Mesenchymal stem cell (in vitro differentiated cells and primary cell): ENCODE measurements at regions not wholly inside any gene's neighbourhood (a gene's known extent, or its start where the extent isn't known, plus 50 kb on each side); places are given as distances from the start of the nearest gene placed in this dataset.

ENCODE experiments used
- DNase-seq: peaks from one replicate; pipeline ENCODE4 v3.0.0-alpha.2; 2013
- H2AFZ ChIP-seq: one replicate; pipeline ENCODE4 v1.6.1; 2013; ENCODE audit warnings: low read depth, mild to moderate bottlenecking, control low read depth, inconsistent platforms, low read length, moderate library complexity
- H2AK5ac ChIP-seq: 2 replicates; pipeline ENCODE4 v1.6.1; 2013; ENCODE audit warnings: low read length, moderate library complexity, mild to moderate bottlenecking, inconsistent platforms; ENCODE audit not compliant: severe bottlenecking
- H2BK120ac ChIP-seq: one replicate; pipeline ENCODE4 v1.6.1; 2013; ENCODE audit warnings: low read depth, mild to moderate bottlenecking, inconsistent platforms, low read length, moderate library complexity
- H2BK12ac ChIP-seq, 2 experiments: one replicate each; pipeline ENCODE4 v1.6.1; 2013; ENCODE audit warnings: inconsistent platforms in 2 of 2, low read length in 2 of 2, mild to moderate bottlenecking in 2 of 2, moderate library complexity in 2 of 2, control low read depth in 1 of 2
- H2BK15ac ChIP-seq: one replicate; pipeline ENCODE4 v1.6.1; 2013; ENCODE audit warnings: mild to moderate bottlenecking, low read depth, inconsistent platforms; ENCODE audit not compliant: poor library complexity, severe bottlenecking
- H2BK5ac ChIP-seq: 2 replicates; pipeline ENCODE4 v1.6.1; 2013; ENCODE audit warnings: low read depth, mild to moderate bottlenecking, low read length, control low read depth, inconsistent platforms; ENCODE audit not compliant: poor library complexity, severe bottlenecking
- H3K14ac ChIP-seq, 2 experiments: one replicate each; pipeline ENCODE4 v1.6.1; 2013; ENCODE audit warnings: inconsistent platforms in 2 of 2, low read length in 2 of 2, control low read depth in 1 of 2, mild to moderate bottlenecking in 1 of 2, moderate library complexity in 1 of 2
- H3K18ac ChIP-seq, 2 experiments: one replicate each; pipeline ENCODE4 v1.6.1; 2013; ENCODE audit warnings: inconsistent platforms in 2 of 2, low read length in 2 of 2, control low read depth in 1 of 2, low read depth in 1 of 2, mild to moderate bottlenecking in 1 of 2
- H3K23ac ChIP-seq, 2 experiments: one replicate each; pipeline ENCODE4 v1.6.1; 2013; ENCODE audit warnings: inconsistent platforms in 2 of 2, low read length in 2 of 2, mild to moderate bottlenecking in 2 of 2, moderate library complexity in 2 of 2, control low read depth in 1 of 2
- H3K27ac ChIP-seq: 2 replicates; pipeline ENCODE4 v1.5.1; 2013; ENCODE audit warnings: mild to moderate bottlenecking, moderate library complexity, low read length, control low read depth, inconsistent platforms; ENCODE audit not compliant: poor library complexity, severe bottlenecking
- H3K27me3 ChIP-seq, 2 experiments: 2 replicates each; pipeline versions ENCODE4 v1.6.1 to v1.7.0; 2013; ENCODE audit warnings: low read length in 2 of 2, mild to moderate bottlenecking in 2 of 2, moderate library complexity in 2 of 2, control low read depth in 1 of 2, inconsistent platforms in 1 of 2; ENCODE audit not compliant: control insufficient read depth in 1 of 2, insufficient read depth in 1 of 2
- H3K36me3 ChIP-seq, 2 experiments: 2 replicates each; pipeline versions ENCODE4 v1.6.1 to v1.7.0; 2013; ENCODE audit warnings: low read length in 2 of 2, control low read depth in 1 of 2, inconsistent platforms in 1 of 2, low read depth in 1 of 2, mild to moderate bottlenecking in 1 of 2; ENCODE audit not compliant: insufficient read depth in 2 of 2, control insufficient read depth in 1 of 2
- H3K4ac ChIP-seq, 2 experiments: one replicate each; pipeline ENCODE4 v1.6.1; 2013; ENCODE audit warnings: inconsistent platforms in 2 of 2, low read length in 2 of 2, mild to moderate bottlenecking in 2 of 2, moderate library complexity in 2 of 2, control low read depth in 1 of 2, low read depth in 1 of 2
- H3K4me1 ChIP-seq: 2 replicates; pipeline ENCODE4 v1.6.1; 2013; ENCODE audit warnings: low read depth, low read length, control low read depth; ENCODE audit not compliant: control insufficient read depth, insufficient read depth
- H3K4me2 ChIP-seq: 2 replicates; pipeline ENCODE4 v1.6.1; 2013; ENCODE audit warnings: low read length, mild to moderate bottlenecking, inconsistent platforms; ENCODE audit not compliant: poor library complexity, severe bottlenecking
- H3K4me3 ChIP-seq, 2 experiments: 2 replicates each; pipeline versions ENCODE4 v1.5.1 to v1.7.0; 2013; ENCODE audit warnings: low read length in 2 of 2, mild to moderate bottlenecking in 2 of 2, control low read depth in 1 of 2, low read depth in 1 of 2; ENCODE audit not compliant: insufficient read depth in 1 of 2
- H3K79me1 ChIP-seq: replicated peaks from 2 replicates; pipeline ENCODE4 v1.6.1; 2013; ENCODE audit warnings: mild to moderate bottlenecking, control low read depth, low read length, inconsistent platforms; ENCODE audit not compliant: poor library complexity, severe bottlenecking
- H3K9ac ChIP-seq: 2 replicates; pipeline ENCODE4 v1.7.0; 2013; ENCODE audit warnings: mild to moderate bottlenecking, low read length, moderate library complexity
- H3K9me3 ChIP-seq: 2 replicates; pipeline ENCODE4 v1.7.0; 2013; ENCODE audit warnings: mild to moderate bottlenecking, low read length; ENCODE audit not compliant: control insufficient read depth
- H4K8ac ChIP-seq: one replicate; pipeline ENCODE4 v1.6.1; 2013; ENCODE audit warnings: inconsistent platforms, mild to moderate bottlenecking, low read length, moderate library complexity
- H4K91ac ChIP-seq: one replicate; pipeline ENCODE4 v1.6.1; 2013; ENCODE audit warnings: mild to moderate bottlenecking, low read length, inconsistent platforms
- WGBS: methylation state at CpG from one replicate; pipeline ENCODE4 v1.1.7; 2013; ENCODE audit warnings: mixed read lengths; 5-methylcytosine and 5-hydroxymethylcytosine counted together

GRCh38 chr10:61099756-61100155 lies 155.8 kb upstream of the RHOBTB1 start:
- Histone ChIP-seq H3K9ac (no peak overlapping the region), H3K4me3 (no peak overlapping the region), H2AFZ (no peak overlapping the region), H3K27me3 (peaks cover 0 to 32% of the 10 kb centered on the region in 2 experiments), H3K4me2 (no peak overlapping the region), H3K18ac (no peak overlapping the region), H3K4ac (no peak overlapping the region), H2BK12ac (no peak overlapping the region), H2BK120ac (no peak overlapping the region), H3K36me3 (no peaks in the 10 kb centered on the region), H2BK5ac (no peak overlapping the region), H3K27ac (no peak overlapping the region), H4K91ac (no peak overlapping the region), H3K23ac (no peak overlapping the region), H2AK5ac (no peak overlapping the region), H3K4me1 (no peaks in the 10 kb centered on the region), H2BK15ac (no peak overlapping the region), H4K8ac (no peak overlapping the region), H3K79me1 (no peaks in the 10 kb centered on the region), H3K9me3 (peaks cover 8% of the 10 kb centered on the region), H3K14ac (no peak overlapping the region)
- WGBS, result 89% methylated on average over 4 of the region's 4 CpGs
- no peak for DNase-seq

- DNase-seq, result no peak
- Histone ChIP-seq H4K91ac (no peak overlapping the region), H3K9ac (no peak overlapping the region), H3K14ac (no peak overlapping the region), H2BK5ac (no peak overlapping the region), H2BK120ac (no peak overlapping the region), H3K4me1 (no peaks in the 10 kb centered on the region), H3K79me1 (no peaks in the 10 kb centered on the region), H3K4me2 (no peak overlapping the region), H3K23ac (no peak overlapping the region), H2AFZ (no peak overlapping the region), H2AK5ac (no peak overlapping the region), H3K4ac (no peak overlapping the region), H3K9me3 (peaks cover 8% of the 10 kb centered on the region), H3K4me3 (no peak overlapping the region), H2BK15ac (no peak overlapping the region), H3K27me3 (peaks cover 0 to 32% of the 10 kb centered on the region in 2 experiments), H2BK12ac (no peak overlapping the region), H4K8ac (no peak overlapping the region), H3K27ac (no peak overlapping the region), H3K18ac (no peak overlapping the region), H3K36me3 (no peaks in the 10 kb centered on the region)
- 91% methylated on average over 1 of the region's 1 CpG for WGBS
Observed at GRCh38 chr10:61098966-61099365, 155.0 kb upstream of the RHOBTB1 start.

- Histone ChIP-seq H2BK5ac (no peak overlapping the region), H3K9me3 (peaks cover 8% of the 10 kb centered on the region), H4K8ac (no peak overlapping the region), H3K4me1 (no peaks in the 10 kb centered on the region), H3K79me1 (no peaks in the 10 kb centered on the region), H3K18ac (no peak overlapping the region), H3K23ac (no peak overlapping the region), H3K27ac (no peak overlapping the region), H3K4me3 (no peak overlapping the region), H3K9ac (no peak overlapping the region), H2AK5ac (no peak overlapping the region), H3K36me3 (no peaks in the 10 kb centered on the region), H3K4me2 (no peak overlapping the region), H3K27me3 (peaks cover 0 to 42% of the 10 kb centered on the region in 2 experiments), H4K91ac (no peak overlapping the region), H3K4ac (no peak overlapping the region), H3K14ac (no peak overlapping the region), H2BK120ac (no peak overlapping the region), H2BK15ac (no peak overlapping the region), H2BK12ac (no peak overlapping the region), H2AFZ (no peak overlapping the region)
- DNase-seq, result no peak
- 100% methylated on average over 1 of the region's 1 CpG for WGBS
Observed at GRCh38 chr10:61097026-61097425, 153.0 kb upstream of the RHOBTB1 start.

- Histone ChIP-seq H3K4me3 (no peak overlapping the region), H3K9ac (no peak overlapping the region), H4K8ac (no peak overlapping the region), H3K36me3 (no peaks in the 10 kb centered on the region), H2AFZ (no peak overlapping the region), H3K4me2 (no peak overlapping the region), H2BK120ac (no peak overlapping the region), H3K9me3 (peaks cover 8% of the 10 kb centered on the region), H3K4me1 (no peaks in the 10 kb centered on the region), H3K14ac (no peak overlapping the region), H3K27me3 (peaks cover 0 to 38% of the 10 kb centered on the region in 2 experiments), H2BK15ac (no peak overlapping the region), H2BK5ac (no peak overlapping the region), H3K4ac (no peak overlapping the region), H4K91ac (no peak overlapping the region), H2BK12ac (no peak overlapping the region), H2AK5ac (no peak overlapping the region), H3K79me1 (no peaks in the 10 kb centered on the region), H3K18ac (no peak overlapping the region), H3K27ac (no peak overlapping the region), H3K23ac (no peak overlapping the region)
- 92% methylated on average over 1 of the region's 1 CpG for WGBS
- no peak for DNase-seq
Observed at GRCh38 chr10:61096056-61096455, 152.1 kb upstream of the RHOBTB1 start.
